Right lobe of liver (tissue), 6 donors: ENCODE measurements at regions not wholly inside any gene's neighbourhood (a gene's known extent, or its start where the extent isn't known, plus 50 kb on each side); places are given as distances from the start of the nearest gene placed in this dataset.

Experiments
- ATAC-seq, 4 donors: fragments of 200-7000 bp; cut with Tn5 transposase; one replicate each; pipeline ENCODE4 v1.9.1; 2020; ENCODE audit warnings: mild to moderate bottlenecking in 4 of 4, moderate library complexity in 4 of 4
- DNase-seq, 3 donors: peaks; one replicate each; pipeline ENCODE4 v3.0.0-alpha.2; 2020
- H3K27ac ChIP-seq, 3 donors: fragments of 200-600 bp; one replicate each; pipeline ENCODE4 v1.8.0; 2022
- H3K27me3 ChIP-seq, 2 donors: fragments of 200-600 bp; one replicate each; pipeline ENCODE4 v1.8.0; 2022
- H3K36me3 ChIP-seq, 4 donors: fragments of 200-600 bp; sonication (generic) in 1 of 4; one replicate each; pipeline versions ENCODE4 v1.5.1 to v1.8.0; 2017 to 2022; ENCODE audit warnings: control low read depth in 1 of 4
- H3K4me1 ChIP-seq, 4 donors: fragments of 200-600 bp; sonication (generic) in 1 of 4; one replicate each; pipeline versions ENCODE4 v1.5.1 to v1.8.0; 2017 to 2022; ENCODE audit warnings: control low read depth in 1 of 4
- H3K4me3 ChIP-seq, 3 donors: fragments of 200-600 bp; one replicate each; pipeline ENCODE4 v1.8.0; 2022
- H3K9me3 ChIP-seq, 4 donors: fragments of 200-600 bp; sonication (generic) in 1 of 4; one replicate each; pipeline versions ENCODE4 v1.5.1 to v1.8.0; 2017 to 2022; ENCODE audit warnings: control low read depth in 1 of 4
- CTCF ChIP-seq, 4 donors: fragments of 200-600 bp in 3 of 4; fragments of 450-650 bp in 1 of 4; IDR thresholded peaks; one replicate each; pipeline versions ENCODE4 v1.5.1 to v1.8.0; 2016 to 2022; ENCODE audit warnings: antibody characterized with exemption in 4 of 4, mild to moderate bottlenecking in 2 of 4
- POLR2A ChIP-seq: fragments of 450-650 bp; IDR thresholded peaks from one replicate; pipeline ENCODE4 v1.6.1; 2017; ENCODE audit warnings: antibody characterized with exemption, mild to moderate bottlenecking
- WGBS: methylation state at CpG from one replicate; pipeline ENCODE4 v1.1.6; 2018; ENCODE audit warnings: low coverage, low lambda C conversion rate; ENCODE audit not compliant: insufficient coverage; ENCODE audit errors: missing lambda C conversion rate; 5-methylcytosine and 5-hydroxymethylcytosine counted together
- intact Hi-C, 2 donors: fragments of 100-400 bp; cut with DNase I; formaldehyde crosslinking; loops; one replicate each; pipeline versions ENCODE4 v1.11.2 to v1.14.1; 2022
- donor health status: DM: no; HTN: yes; CAD: no.
- donor health status: DM: no; HTN: no; CAD: no.
- donor health status: DM: no; HTN: no; CAD: no.
- donor health status: DM: no; HTN: yes; CAD: no.
- donor health status: DM: no; HTN: yes; CAD: no.

DNA sequence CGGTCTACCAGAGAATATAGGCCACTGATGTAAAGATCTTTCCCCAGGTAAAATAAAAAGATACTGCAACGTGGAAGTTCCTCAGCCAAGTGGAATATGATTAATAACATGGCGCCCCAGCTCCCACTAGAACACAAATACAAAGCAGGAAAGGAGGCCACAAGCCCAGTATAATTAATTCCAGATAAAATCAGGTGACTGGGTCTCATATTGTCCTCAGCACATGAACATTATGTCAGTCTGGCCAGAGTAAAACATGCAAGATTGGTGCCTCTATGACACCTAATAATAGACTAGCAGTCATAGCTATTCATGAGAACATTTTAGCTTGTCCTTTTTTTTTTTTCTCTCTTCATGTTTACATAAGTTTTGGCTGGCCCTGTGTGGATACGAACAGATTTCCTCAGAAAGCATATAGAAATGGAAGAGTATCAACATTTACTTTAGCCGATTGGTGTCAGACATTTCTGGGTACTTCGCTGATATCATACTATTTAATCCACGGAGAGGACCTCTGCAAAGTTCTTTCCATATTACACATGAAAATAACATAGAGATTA lies 523.8 kb upstream of the SETBP1 start:
- Histone ChIP-seq H3K27me3 (no peaks in the 10 kb centered on the region), H3K4me3 (no peak overlapping the region), H3K9me3 (no peaks in the 10 kb centered on the region), H3K36me3 (no peaks in the 10 kb centered on the region), H3K4me1 (no peaks in the 10 kb centered on the region), H3K27ac (no peak overlapping the region)
- DNase-seq (no peak), ATAC-seq (no peak)
- 48% methylated on average over 7 of the region's 7 CpGs for WGBS
- intact Hi-C loops = no loop called here
- TF ChIP-seq POLR2A = no peak
- no peak for TF ChIP-seq CTCF (IDR thresholded peaks at IDR 0.05)

DNA sequence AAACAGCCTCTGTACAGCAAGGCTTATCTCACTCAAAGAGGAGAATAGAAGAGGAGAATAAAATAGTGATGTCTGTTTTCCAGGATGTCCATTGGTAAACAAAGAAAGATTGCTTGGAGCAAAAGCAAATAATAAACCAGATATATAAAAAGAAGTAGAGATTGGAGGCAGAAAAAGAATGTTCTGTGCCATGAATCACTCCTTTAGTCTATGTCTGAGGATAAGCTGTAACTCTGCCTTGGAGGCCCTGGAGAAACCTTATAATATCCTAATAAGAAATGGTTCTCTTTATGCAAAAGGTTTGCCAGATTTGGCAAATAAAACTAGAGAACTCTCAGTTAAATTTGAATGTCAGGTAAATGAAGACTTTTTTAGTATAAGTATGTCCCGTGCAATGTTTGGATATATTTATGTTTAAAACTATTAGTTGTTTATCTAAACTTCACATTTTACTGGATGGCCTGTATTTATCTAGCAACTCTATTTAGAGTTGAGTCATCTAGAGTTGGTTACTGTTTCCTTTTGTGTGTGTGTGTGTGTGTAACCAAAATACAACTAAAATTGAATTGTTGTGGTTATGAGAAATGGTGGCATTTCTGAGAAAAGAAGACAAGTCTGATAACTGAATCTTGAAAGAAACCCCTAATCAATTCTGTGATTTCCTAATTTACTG lies 510.3 kb upstream of the SETBP1 start:
- no peak for TF ChIP-seq CTCF (IDR thresholded peaks at IDR 0.05)
- TF ChIP-seq POLR2A = no peak
- Histone ChIP-seq H3K36me3 (no peaks in the 10 kb centered on the region), H3K27ac (no peak overlapping the region), H3K9me3 (no peaks in the 10 kb centered on the region), H3K27me3 (no peaks in the 10 kb centered on the region), H3K4me3 (no peak overlapping the region), H3K4me1 (no peaks in the 10 kb centered on the region)
- intact Hi-C loops = no loop called here
- ATAC-seq (no peak), DNase-seq (no peak)
- 76% methylated on average over 1 of the region's 1 CpG for WGBS

DNA sequence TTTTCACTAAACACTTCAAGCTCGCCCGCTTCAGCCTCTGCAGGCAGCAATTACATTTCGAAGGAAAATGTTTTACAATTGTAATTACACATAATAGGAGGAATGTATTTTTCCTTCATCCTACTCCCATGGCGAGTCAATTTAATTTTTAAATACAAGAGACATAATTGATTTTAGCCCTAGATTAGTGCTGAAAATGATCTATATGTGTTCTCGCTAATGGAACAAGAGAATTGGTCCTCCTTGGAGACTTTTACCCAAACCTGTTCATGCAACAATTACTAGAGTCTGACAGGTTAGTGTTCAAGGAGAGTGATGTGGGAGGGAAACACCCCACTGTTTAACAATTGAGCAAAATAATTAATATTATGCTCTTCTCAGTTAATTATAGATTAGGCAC lies 509.4 kb upstream of the SETBP1 start:
- Histone ChIP-seq H3K36me3 (no peaks in the 10 kb centered on the region), H3K9me3 (no peaks in the 10 kb centered on the region), H3K27me3 (no peaks in the 10 kb centered on the region), H3K4me1 (no peaks in the 10 kb centered on the region), H3K27ac (no peak overlapping the region), H3K4me3 (no peak overlapping the region)
- ATAC-seq (no peak), DNase-seq (no peak)
- TF ChIP-seq POLR2A (no peak), CTCF (IDR thresholded peaks at IDR 0.05) (no peak)
- WGBS = 55% methylated on average over 5 of the region's 5 CpGs
- intact Hi-C loops = no loop called here

- intact Hi-C loops = no loop called here
- Histone ChIP-seq H3K4me3 (no peak overlapping the region), H3K27ac (no peak overlapping the region), H3K27me3 (no peaks in the 10 kb centered on the region), H3K4me1 (no peaks in the 10 kb centered on the region), H3K36me3 (no peaks in the 10 kb centered on the region), H3K9me3 (no peaks in the 10 kb centered on the region)
- 44% methylated on average over 1 of the region's 2 CpGs for WGBS
- TF ChIP-seq CTCF (IDR thresholded peaks at IDR 0.05) (no peak), POLR2A (no peak)
- ATAC-seq = no peak
- no peak for DNase-seq
Observed at GRCh38 chr18:44175891-44176290, 504.8 kb upstream of the SETBP1 start.
